IMR-90 (cell line): ENCODE measurements at regions not wholly inside any gene's neighbourhood (a gene's known extent, or its start where the extent isn't known, plus 50 kb on each side); places are given as distances from the start of the nearest gene placed in this dataset.

Source experiments
- ATAC-seq: fragments of 200-7000 bp; cut with Tn5 transposase; 2 replicates; pipeline ENCODE4 v1.9.1; 2020; ENCODE audit warnings: low read depth, mild to moderate bottlenecking, moderate library complexity
- BruUV-seq: library from RNA; stranded (reverse); fragments of 400-500 nt; replicated peaks from 2 replicates; lab custom pipeline; 2021; lab: Mats Ljungman, UMichigan
- CTCF ChIA-PET: fragments of 300-600 bp; formaldehyde crosslinking; extraction: SDS; loops from one replicate; lab custom pipeline; 2021; ENCODE audit warnings: antibody characterized with exemption; lab: Yijun Ruan, JAX
- POLR2A ChIA-PET: fragments of 300-600 bp; sonication (Branson Sonifier 250); formaldehyde crosslinking; loops from one replicate; lab custom pipeline; 2022; ENCODE audit warnings: antibody characterized with exemption; ENCODE audit not compliant: unreplicated experiment; lab: Charles Lee
- DNase-seq: peaks from one replicate; pipeline ENCODE4 v3.0.0; 2013
- H2AFZ ChIP-seq: replicated peaks from 2 replicates; pipeline ENCODE3; 2013; ENCODE audit warnings: low read length, mild to moderate bottlenecking; ENCODE audit not compliant: poor library complexity
- H2AK5ac ChIP-seq: 2 replicates; pipeline ENCODE4 v1.6.1; 2013; ENCODE audit warnings: low read depth, low read length, inconsistent platforms
- H2AK9ac ChIP-seq: replicated peaks from 2 replicates; pipeline ENCODE3; 2013; ENCODE audit warnings: mild to moderate bottlenecking, low read depth, low read length, moderate library complexity; ENCODE audit not compliant: poor library complexity
- H2BK120ac ChIP-seq: 2 replicates; pipeline ENCODE4 v1.6.1; 2013; ENCODE audit warnings: low read depth, low read length, inconsistent platforms
- H2BK15ac ChIP-seq: 3 replicates; pipeline ENCODE4 v1.6.1; 2013; ENCODE audit warnings: low read depth, low read length, inconsistent platforms
- H2BK20ac ChIP-seq: 2 replicates; pipeline ENCODE4 v1.6.1; 2013; ENCODE audit warnings: low read depth, mild to moderate bottlenecking, inconsistent platforms, low read length, moderate library complexity
- H2BK5ac ChIP-seq: 2 replicates; pipeline ENCODE4 v1.6.1; 2013; ENCODE audit warnings: mild to moderate bottlenecking, low read depth, low read length, inconsistent platforms; ENCODE audit not compliant: poor library complexity, severe bottlenecking
- H3K14ac ChIP-seq: replicated peaks from 2 replicates; pipeline ENCODE4 v1.6.1; 2013; ENCODE audit warnings: low read depth, low read length, inconsistent platforms
- H3K18ac ChIP-seq: 2 replicates; pipeline ENCODE4 v1.6.1; 2013; ENCODE audit warnings: low read depth, low read length, control low read depth
- H3K23ac ChIP-seq: 2 replicates; pipeline ENCODE4 v1.6.1; 2013; ENCODE audit warnings: low read depth, low read length, inconsistent platforms
- H3K27ac ChIP-seq: 2 replicates; pipeline ENCODE4 v1.5.1; 2013; ENCODE audit warnings: mild to moderate bottlenecking, control low read depth, low read length; ENCODE audit not compliant: insufficient read depth
- H3K27me3 ChIP-seq: 2 replicates; pipeline ENCODE4 v1.6.1; 2013; ENCODE audit warnings: low read length; ENCODE audit not compliant: control insufficient read depth, insufficient read depth
- H3K36me3 ChIP-seq: 2 replicates; pipeline ENCODE4 v1.6.1; 2013; ENCODE audit warnings: low read length, mixed read lengths; ENCODE audit not compliant: control insufficient read depth, insufficient read depth
- H3K4ac ChIP-seq: 2 replicates; pipeline ENCODE4 v1.6.1; 2013; ENCODE audit warnings: low read depth, low read length, inconsistent platforms
- H3K4me1 ChIP-seq: 2 replicates; pipeline ENCODE4 v1.6.1; 2013; ENCODE audit warnings: low read length, mixed read lengths; ENCODE audit not compliant: control insufficient read depth, insufficient read depth
- H3K4me2 ChIP-seq: 2 replicates; pipeline ENCODE4 v1.6.1; 2013; ENCODE audit warnings: low read depth, mild to moderate bottlenecking, control low read depth, low read length, moderate library complexity
- H3K4me3 ChIP-seq: 2 replicates; pipeline ENCODE4 v1.5.1; 2013; ENCODE audit warnings: low read depth, mild to moderate bottlenecking, control low read depth, low read length, moderate library complexity; ENCODE audit not compliant: insufficient read depth
- H3K56ac ChIP-seq: 2 replicates; pipeline ENCODE4 v1.6.1; 2013; ENCODE audit warnings: low read length, inconsistent platforms; ENCODE audit not compliant: insufficient read depth; ENCODE audit errors: extremely low read depth
- H3K79me1 ChIP-seq, 2 experiments: 2 replicates each; pipeline ENCODE4 v1.6.1; 2013; ENCODE audit warnings: low read length in 2 of 2, inconsistent platforms in 1 of 2, low read depth in 1 of 2
- H3K9ac ChIP-seq: 2 replicates; pipeline ENCODE4 v1.6.1; 2013; ENCODE audit warnings: low read depth, low read length, control low read depth
- H3K9me1 ChIP-seq: 2 replicates; pipeline ENCODE4 v1.6.1; 2013; ENCODE audit warnings: low read length, inconsistent platforms; ENCODE audit not compliant: insufficient read depth
- H3K9me3 ChIP-seq: 2 replicates; pipeline ENCODE4 v1.6.1; 2013; ENCODE audit warnings: low read length; ENCODE audit not compliant: control insufficient read depth, insufficient read depth
- H4K20me1 ChIP-seq: 2 replicates; pipeline ENCODE4 v1.6.1; 2013; ENCODE audit warnings: low read length, inconsistent platforms; ENCODE audit not compliant: insufficient read depth
- H4K5ac ChIP-seq: 2 replicates; pipeline ENCODE4 v1.6.1; 2013; ENCODE audit warnings: mild to moderate bottlenecking, low read depth, low read length, control low read depth
- H4K8ac ChIP-seq, 2 experiments: 2 replicates each; pipeline ENCODE4 v1.6.1; 2013; ENCODE audit warnings: low read depth in 2 of 2, low read length in 2 of 2, control low read depth in 1 of 2, inconsistent platforms in 1 of 2
- H4K91ac ChIP-seq: 2 replicates; pipeline ENCODE4 v1.6.1; 2013; ENCODE audit warnings: low read depth, low read length, inconsistent platforms; ENCODE audit not compliant: insufficient read depth
- BHLHE40 ChIP-seq: fragments of 150-350 bp; IDR thresholded peaks from 2 replicates; pipeline ENCODE4 v1.6.1; 2016; ENCODE audit warnings: mild to moderate bottlenecking, low read depth, low read length
- CEBPB ChIP-seq: IDR thresholded peaks from 2 replicates; pipeline ENCODE4 v1.6.1; 2012; ENCODE audit warnings: low read depth, low read length, improper control_type of control experiment
- CHD1 ChIP-seq: IDR thresholded peaks from 2 replicates; pipeline ENCODE4 v1.6.1; 2012; ENCODE audit warnings: low read depth, low read length, improper control_type of control experiment
- FOS ChIP-seq: fragments of 150-350 bp; IDR thresholded peaks from 2 replicates; pipeline ENCODE4 v1.6.1; 2016; ENCODE audit warnings: low read depth, low read length
- MAFK ChIP-seq: IDR thresholded peaks from 2 replicates; pipeline ENCODE4 v1.6.1; 2012; ENCODE audit warnings: low read depth, low read length, improper control_type of control experiment
- MAZ ChIP-seq: IDR thresholded peaks from 2 replicates; pipeline ENCODE4 v1.6.1; 2012; ENCODE audit warnings: low read depth, mild to moderate bottlenecking, low read length, improper control_type of control experiment, moderate library complexity, borderline replicate concordance
- MXI1 ChIP-seq: IDR thresholded peaks from 2 replicates; pipeline ENCODE4 v1.6.1; 2012; ENCODE audit warnings: low read depth, mild to moderate bottlenecking, low read length, moderate library complexity, borderline replicate concordance
- NFE2L2 ChIP-seq: fragments of 150-350 bp; IDR thresholded peaks from 2 replicates; pipeline ENCODE4 v1.6.1; 2016; ENCODE audit warnings: low read depth, mild to moderate bottlenecking, low read length
- POLR2A ChIP-seq: IDR thresholded peaks from 2 replicates; pipeline ENCODE4 v1.6.1; 2012; ENCODE audit warnings: mild to moderate bottlenecking, low read depth, low read length
- RAD21 ChIP-seq: IDR thresholded peaks from 2 replicates; pipeline ENCODE4 v1.6.1; 2012; ENCODE audit warnings: low read length, improper control_type of control experiment
- RCOR1 ChIP-seq: IDR thresholded peaks from 2 replicates; pipeline ENCODE4 v1.6.1; 2012; ENCODE audit warnings: mild to moderate bottlenecking, low read length, improper control_type of control experiment; ENCODE audit not compliant: insufficient replicate concordance
- RFX5 ChIP-seq: IDR thresholded peaks from 2 replicates; pipeline ENCODE4 v1.8.0; 2012; ENCODE audit warnings: low read depth, mild to moderate bottlenecking, low read length, moderate library complexity
- SMC3 ChIP-seq: fragments of 150-350 bp; IDR thresholded peaks from 2 replicates; pipeline ENCODE4 v1.6.1; 2016; ENCODE audit warnings: low read depth, mild to moderate bottlenecking, antibody characterized with exemption, low read length, moderate library complexity
- WGBS, 2 experiments: methylation state at CpG; one replicate each; pipeline versions ENCODE4 v1.1.5 to v1.1.7; 2013; ENCODE audit warnings: missing lambda C conversion rate in 2 of 2; ENCODE audit not compliant: insufficient read length in 1 of 2; ENCODE audit errors: extremely low coverage in 2 of 2; 5-methylcytosine and 5-hydroxymethylcytosine counted together
- dilution Hi-C: fragments of 300-500 bp; cut with HindIII; formaldehyde crosslinking; loops from one replicate; pipeline ENCODE4 v1.14.3; 2018; ENCODE audit warnings: low sequenced_read_pairs; ENCODE audit not compliant: unreplicated experiment
- in situ Hi-C: fragments of 300-500 bp; cut with MboI; formaldehyde crosslinking; loops from 3 replicates; pipeline ENCODE4 v1.14.3; 2019; ENCODE audit warnings: low sequenced_read_pairs, inconsistent platforms, mixed read lengths
- intact Hi-C: fragments of 100-400 bp; cut with micrococcal nuclease; formaldehyde crosslinking; loops from 2 replicates; pipeline ENCODE4 v1.10.0; 2022
- TF ChIP-seq, protein P1 (sequence below): fragments of 150-350 bp; IDR thresholded peaks from 2 replicates; pipeline ENCODE4 v1.6.1; 2016; ENCODE audit warnings: low read depth, mild to moderate bottlenecking, low read length, moderate library complexity, borderline replicate concordance
- TF ChIP-seq, protein P2 (sequence below): conservative IDR thresholded peaks from 2 replicates; pipeline ENCODE4 v1.5.1; 2012; ENCODE audit warnings: mild to moderate bottlenecking, low read depth, low read length, improper control_type of control experiment

DNA sequence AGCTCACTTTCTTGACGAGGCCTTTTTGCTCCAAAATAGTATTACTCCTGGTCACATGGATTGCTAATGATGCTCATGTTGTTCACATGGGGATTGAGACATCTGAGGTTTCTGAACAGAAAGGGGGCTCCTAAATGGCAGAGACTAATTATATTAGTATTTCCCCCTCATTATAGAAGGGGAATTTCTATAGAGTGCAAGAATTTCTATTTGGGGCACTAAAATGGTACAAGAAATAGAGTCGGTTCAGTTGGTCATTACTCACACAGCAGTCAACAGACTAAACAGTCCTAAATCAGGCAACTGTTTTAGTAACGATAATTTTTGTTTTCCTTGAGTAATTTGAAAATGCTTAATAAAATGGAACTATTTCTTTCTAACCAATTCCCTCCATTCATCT is 108.9 kb downstream of the DACT1 start:
- BruUV-seq: no TSS peak
- H3K4me2 ChIP-seq: peak overlapping the region; percentile 47; the same call in 1 of the 2 replicates
- peaks cover 5% of the 10 kb centered on the region; the same call in 1 of the 2 replicates for H3K9me1 ChIP-seq
- no peaks in the 10 kb centered on the region for H3K79me1 ChIP-seq
- H2BK20ac ChIP-seq: peak overlapping the region; percentile 33
- H3K14ac ChIP-seq: no peak overlapping the region
- H3K27me3 ChIP-seq: peaks cover 11% of the 10 kb centered on the region
- no peak overlapping the region for H3K27ac ChIP-seq
- H4K8ac ChIP-seq: peak overlapping the region in 1 of 2 experiments; percentile 18; a peak in 1 of 4 replicates
- in situ Hi-C loops (no loop called here), intact Hi-C loops (loop anchor here (5.0 kb wide), 1 partner anchor 109 kb away; the partner anchor contains the start of gene DACT1), dilution Hi-C loops (no loop called here)
- H2BK120ac ChIP-seq: peak overlapping the region; percentile 17; the same call in 1 of the 2 replicates
- no peaks in the 10 kb centered on the region for H3K9me3 ChIP-seq
- H2AK9ac ChIP-seq: peak overlapping the region; percentile 57
- peak overlapping the region; percentile 84; the same call in 1 of the 2 replicates for H2AK5ac ChIP-seq
- no peak overlapping the region for H3K9ac ChIP-seq
- ATAC-seq (no peak), DNase-seq (no peak)
- no peak overlapping the region for H2AFZ ChIP-seq
- H3K4me1 ChIP-seq: peaks cover 13% of the 10 kb centered on the region
- TF ChIP-seq MAZ (no peak), CHD1 (no peak), RCOR1 (no peak), FOS (no peak), RAD21 (no peak), NFE2L2 (no peak), POLR2A (no peak), SMC3 (no peak), CEBPB (no peak), MXI1 (no peak), MAFK (no peak), BHLHE40 (no peak), RFX5 (no peak)
- TF ChIP-seq, protein P1, sequence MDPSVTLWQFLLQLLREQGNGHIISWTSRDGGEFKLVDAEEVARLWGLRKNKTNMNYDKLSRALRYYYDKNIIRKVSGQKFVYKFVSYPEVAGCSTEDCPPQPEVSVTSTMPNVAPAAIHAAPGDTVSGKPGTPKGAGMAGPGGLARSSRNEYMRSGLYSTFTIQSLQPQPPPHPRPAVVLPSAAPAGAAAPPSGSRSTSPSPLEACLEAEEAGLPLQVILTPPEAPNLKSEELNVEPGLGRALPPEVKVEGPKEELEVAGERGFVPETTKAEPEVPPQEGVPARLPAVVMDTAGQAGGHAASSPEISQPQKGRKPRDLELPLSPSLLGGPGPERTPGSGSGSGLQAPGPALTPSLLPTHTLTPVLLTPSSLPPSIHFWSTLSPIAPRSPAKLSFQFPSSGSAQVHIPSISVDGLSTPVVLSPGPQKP: no peak
- TF ChIP-seq, protein P2, sequence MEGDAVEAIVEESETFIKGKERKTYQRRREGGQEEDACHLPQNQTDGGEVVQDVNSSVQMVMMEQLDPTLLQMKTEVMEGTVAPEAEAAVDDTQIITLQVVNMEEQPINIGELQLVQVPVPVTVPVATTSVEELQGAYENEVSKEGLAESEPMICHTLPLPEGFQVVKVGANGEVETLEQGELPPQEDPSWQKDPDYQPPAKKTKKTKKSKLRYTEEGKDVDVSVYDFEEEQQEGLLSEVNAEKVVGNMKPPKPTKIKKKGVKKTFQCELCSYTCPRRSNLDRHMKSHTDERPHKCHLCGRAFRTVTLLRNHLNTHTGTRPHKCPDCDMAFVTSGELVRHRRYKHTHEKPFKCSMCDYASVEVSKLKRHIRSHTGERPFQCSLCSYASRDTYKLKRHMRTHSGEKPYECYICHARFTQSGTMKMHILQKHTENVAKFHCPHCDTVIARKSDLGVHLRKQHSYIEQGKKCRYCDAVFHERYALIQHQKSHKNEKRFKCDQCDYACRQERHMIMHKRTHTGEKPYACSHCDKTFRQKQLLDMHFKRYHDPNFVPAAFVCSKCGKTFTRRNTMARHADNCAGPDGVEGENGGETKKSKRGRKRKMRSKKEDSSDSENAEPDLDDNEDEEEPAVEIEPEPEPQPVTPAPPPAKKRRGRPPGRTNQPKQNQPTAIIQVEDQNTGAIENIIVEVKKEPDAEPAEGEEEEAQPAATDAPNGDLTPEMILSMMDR: no peak
- H3K23ac ChIP-seq: no peak overlapping the region
- peak overlapping the region; percentile 65 for H3K4ac ChIP-seq
- H3K36me3 ChIP-seq: no peaks in the 10 kb centered on the region
- H2BK5ac ChIP-seq: no peak overlapping the region
- no peak overlapping the region for H3K56ac ChIP-seq
- peak overlapping the region; percentile 49; the same call in 1 of the 3 replicates for H2BK15ac ChIP-seq
- no peak overlapping the region for H4K5ac ChIP-seq
- H4K91ac ChIP-seq: no peak overlapping the region
- peaks cover 4% of the 10 kb centered on the region; the same call in 1 of the 2 replicates for H4K20me1 ChIP-seq
- no CpG with 5 or more reads among the region's 3 CpGs for WGBS, 2 experiments
- CTCF ChIA-PET: interaction anchor here (0.6 to 1.0 kb wide), 2 partner anchors 135 to 274 kb away, joined by 3 to 4 read pairs; no protein-coding TSS in a partner anchor
- no peak overlapping the region for H3K4me3 ChIP-seq
- POLR2A ChIA-PET: interaction anchor here (0.6 kb wide), 2 partner anchors 105 to 431 kb away, joined by 5 to 7 read pairs; no protein-coding TSS in a partner anchor
- no peak overlapping the region; the same call in 1 of the 2 replicates for H3K18ac ChIP-seq
